H7 (cell line): ENCODE measurements at regions not wholly inside any gene's neighbourhood (a gene's known extent, or its start where the extent isn't known, plus 50 kb on each side); places are given as distances from the start of the nearest gene placed in this dataset.
"Not testable (repeated sequence)": the region's sequence is repeated elsewhere in the genome, so short reads cannot be mapped to it uniquely, and the experiment has no call there.

Source experiments
- DNase-seq: peaks from one replicate; pipeline ENCODE4 v3.0.0; 2012
- H3K27me3 ChIP-seq: 2 replicates; pipeline ENCODE4 v1.6.0; 2011; ENCODE audit warnings: mild to moderate bottlenecking, low read length; ENCODE audit not compliant: control insufficient read depth, insufficient read depth
- H3K36me3 ChIP-seq: replicated peaks from 2 replicates; pipeline ENCODE4 v1.5.1; 2011; ENCODE audit warnings: low read length; ENCODE audit not compliant: control insufficient read depth, insufficient read depth
- H3K4me3 ChIP-seq: 2 replicates; pipeline ENCODE4 v1.5.1; 2011; ENCODE audit warnings: low read depth, mild to moderate bottlenecking, control low read depth, low read length, moderate library complexity; ENCODE audit not compliant: insufficient read depth

DNA sequence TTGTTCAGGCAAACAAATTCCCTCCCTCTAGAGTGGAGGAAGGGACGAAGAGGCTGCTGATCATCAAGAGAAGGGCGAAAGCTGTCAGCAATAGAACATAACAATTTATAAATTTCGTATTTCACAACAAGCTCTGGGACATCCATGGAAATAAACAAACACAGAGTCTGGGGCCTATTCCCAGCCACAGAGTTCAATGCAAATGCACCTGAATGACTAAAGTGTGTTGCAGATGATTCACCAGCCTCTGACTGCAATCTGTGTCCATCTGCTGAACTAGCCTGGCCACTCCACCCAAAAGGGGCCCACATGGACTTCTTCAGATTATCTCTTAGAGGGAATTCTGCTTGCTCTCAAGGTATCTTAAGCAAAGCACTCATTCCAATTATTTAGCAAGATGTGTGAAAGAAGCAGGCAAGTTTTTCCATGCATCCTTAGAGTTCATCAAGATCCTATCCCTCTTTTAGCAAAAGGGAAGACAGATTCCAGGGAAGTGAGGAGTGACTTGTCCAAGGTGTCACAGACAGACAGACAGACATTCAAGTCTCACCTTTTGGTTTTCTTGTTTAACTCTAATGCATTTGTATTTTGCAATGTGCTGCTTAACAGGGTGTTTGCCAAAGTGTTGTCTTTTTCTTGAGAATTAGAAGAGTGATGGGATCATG is 307.8 kb upstream of the PAPPA start:
- DNase-seq = no peak
- H3K4me3 ChIP-seq = no peak overlapping the region
- no peaks in the 10 kb centered on the region for H3K27me3 ChIP-seq
- H3K36me3 ChIP-seq = no peaks in the 10 kb centered on the region

DNA sequence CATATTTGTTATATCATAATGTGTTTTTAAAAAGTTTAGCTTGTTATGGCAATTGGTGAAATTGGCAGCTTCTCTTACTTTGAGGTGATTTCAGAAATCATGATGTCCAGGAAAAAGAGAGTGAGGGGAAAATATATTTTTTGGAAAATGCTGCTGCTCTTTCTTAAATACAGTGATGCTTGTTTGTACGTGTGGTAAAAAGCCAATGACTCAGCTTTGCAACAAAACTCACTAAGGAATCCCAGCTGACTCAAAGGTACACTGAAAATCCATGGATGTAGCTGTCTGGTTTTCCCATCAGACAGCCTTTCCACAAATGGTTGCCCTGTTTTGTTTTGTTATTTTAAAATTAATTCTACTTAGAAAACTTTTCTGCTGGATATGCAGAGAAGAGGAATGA is 306.4 kb upstream of the PAPPA start:
- no peak overlapping the region for H3K4me3 ChIP-seq
- DNase-seq = no peak
- H3K36me3 ChIP-seq = no peaks in the 10 kb centered on the region
- no peaks in the 10 kb centered on the region for H3K27me3 ChIP-seq

DNA sequence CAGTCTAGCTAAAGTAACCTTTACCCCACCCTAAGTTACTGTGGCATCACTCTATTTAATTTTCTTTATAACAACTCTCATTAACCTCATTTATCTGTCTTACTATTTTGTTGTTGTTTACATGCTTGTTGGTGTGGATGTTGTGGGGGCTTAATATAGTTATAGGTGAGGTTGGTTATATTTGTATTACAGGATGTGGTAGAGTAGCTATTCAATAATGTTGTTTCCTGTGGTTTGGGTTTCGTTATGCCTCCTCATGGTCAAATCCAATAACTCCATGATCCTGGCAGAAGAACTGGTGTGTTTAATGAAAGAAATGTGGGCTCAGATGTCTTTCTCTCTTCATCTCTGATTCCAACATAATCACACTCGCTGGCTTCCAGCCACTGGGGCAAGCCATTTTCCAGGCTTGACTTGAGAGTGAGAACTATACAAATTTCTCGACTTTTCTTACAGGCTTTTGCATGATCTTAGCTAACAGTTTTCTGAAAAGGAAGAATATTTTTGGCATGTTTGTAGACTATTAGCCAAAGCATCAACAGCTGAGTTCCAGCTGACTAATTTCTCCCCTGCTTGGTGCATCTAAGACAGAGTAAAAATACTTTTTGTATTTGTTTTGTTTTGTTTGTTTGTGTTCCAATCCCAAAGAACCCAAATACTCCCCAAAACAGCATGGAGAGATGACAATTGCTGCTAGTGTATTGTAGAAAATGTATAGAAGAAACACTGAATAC is 303.7 kb upstream of the PAPPA start:
- Histone ChIP-seq H3K36me3 (no peaks in the 10 kb centered on the region), H3K27me3 (no peaks in the 10 kb centered on the region), H3K4me3 (no peak overlapping the region)
- DNase-seq = no peak

DNA sequence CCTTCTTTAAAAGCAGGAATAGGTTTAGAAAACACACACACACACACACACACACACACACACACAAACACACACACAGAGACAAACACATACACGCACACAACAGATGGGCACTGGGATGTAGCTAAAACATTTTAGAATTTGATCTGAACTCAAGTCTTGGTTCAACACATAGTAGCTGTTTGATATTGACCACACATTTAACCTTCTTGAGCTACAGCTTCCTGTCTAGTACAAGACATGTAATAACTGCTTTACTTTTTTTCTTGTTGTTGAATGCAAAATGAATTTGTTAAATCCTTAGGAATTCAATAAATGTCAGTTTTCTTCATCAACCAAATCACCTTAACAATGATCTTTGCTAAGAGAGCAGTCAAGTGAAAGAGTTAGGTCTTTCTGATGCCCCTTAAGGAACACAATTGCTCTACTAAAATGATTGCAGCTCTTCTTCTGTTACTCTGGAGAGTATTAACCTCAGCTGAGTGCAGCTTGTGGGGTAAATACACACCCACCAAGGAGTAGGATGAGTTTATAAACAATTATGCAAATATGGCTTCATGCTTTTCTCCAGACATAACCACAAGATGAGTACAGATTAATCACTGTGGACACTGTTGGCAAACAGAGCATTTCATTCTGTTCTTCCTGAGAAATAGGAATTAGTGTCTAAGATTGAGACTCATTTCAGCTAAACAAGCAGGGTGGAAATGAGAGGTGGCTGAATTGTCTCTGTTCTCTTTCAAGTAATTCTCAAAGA is 302.9 kb upstream of the PAPPA start:
- H3K4me3 ChIP-seq = no peak overlapping the region
- no peaks in the 10 kb centered on the region for H3K27me3 ChIP-seq
- DNase-seq = no peak
- H3K36me3 ChIP-seq = no peaks in the 10 kb centered on the region

DNA sequence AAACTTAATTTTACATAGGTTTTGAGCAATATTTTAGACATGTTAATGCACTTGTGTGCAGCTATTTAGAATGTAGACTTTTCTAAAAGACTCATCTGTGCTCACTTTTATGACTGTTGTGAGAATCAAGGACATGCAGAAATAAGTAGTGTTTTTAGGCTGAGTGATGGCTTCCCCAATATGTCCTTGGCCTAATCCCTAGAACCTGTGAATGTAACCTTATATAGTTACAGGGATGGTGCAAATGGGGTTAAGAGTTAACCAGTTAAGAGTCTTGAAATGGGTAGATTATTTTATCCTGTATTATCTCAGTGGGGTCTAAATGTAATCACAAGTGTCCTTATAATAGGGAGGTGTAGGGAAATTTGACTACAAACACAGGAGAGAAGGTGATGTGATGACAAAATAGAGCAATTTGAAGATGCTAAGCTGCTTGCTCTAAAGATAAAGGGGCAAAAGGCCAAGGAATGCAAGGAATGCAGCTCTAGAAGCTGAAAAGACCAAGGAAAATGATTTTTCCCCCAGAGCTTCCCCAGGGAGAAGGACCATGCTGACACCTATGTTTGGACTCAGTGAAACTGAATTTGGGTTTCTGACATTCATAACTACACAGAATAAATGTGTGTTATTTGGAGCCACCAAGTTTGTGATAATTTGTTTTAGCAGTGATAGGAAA is 298.0 kb upstream of the PAPPA start:
- no peak for DNase-seq
- no peak overlapping the region for H3K4me3 ChIP-seq

DNA sequence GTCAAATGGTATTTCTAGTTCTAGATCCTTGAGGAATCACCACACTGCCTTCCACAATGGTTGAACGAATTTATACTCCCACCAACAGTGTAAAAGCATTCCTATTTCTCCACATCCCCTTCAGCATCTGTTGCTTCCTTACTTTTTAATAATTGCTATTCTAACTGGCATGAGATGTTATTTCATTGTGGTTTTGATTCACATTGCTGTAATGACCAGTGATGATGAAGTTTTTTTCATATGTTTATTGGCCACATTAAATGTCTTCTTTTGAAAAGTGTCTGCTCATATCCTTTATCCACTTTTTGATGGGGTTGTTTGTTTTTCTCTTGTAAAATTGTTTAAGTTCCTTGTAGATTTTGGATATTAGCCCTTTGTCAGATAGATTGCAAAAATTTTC is 295.2 kb upstream of the PAPPA start:
- H3K4me3 ChIP-seq, H3K36me3 ChIP-seq, DNase-seq, H3K27me3 ChIP-seq: not testable (repeated sequence)

More for the DNA sequence above, 298.0 kb upstream of the PAPPA start:
- H3K27me3 ChIP-seq = no peaks in the 10 kb centered on the region
- no peaks in the 10 kb centered on the region for H3K36me3 ChIP-seq

DNA sequence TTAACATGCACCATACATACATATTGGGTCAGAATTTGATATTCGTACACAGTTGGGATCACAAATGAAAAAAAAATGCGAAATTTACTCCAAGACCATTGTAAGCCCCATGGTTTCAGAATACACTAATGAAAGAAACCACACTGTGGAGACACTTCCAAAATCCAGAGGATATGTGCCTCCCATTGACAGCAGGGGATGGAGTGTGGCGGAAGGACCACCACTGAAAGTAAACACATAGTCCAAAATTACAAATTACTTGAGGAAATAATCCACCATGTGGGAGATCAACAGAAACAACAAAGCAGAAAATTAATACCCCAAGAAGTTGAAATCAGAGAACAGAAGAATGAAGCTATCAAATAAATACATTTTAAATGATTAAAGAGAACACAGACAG is 291.6 kb upstream of the PAPPA start:
- no peaks in the 10 kb centered on the region for H3K27me3 ChIP-seq
- no peak for DNase-seq
- H3K36me3 ChIP-seq = no peaks in the 10 kb centered on the region
- H3K4me3 ChIP-seq = no peak overlapping the region

DNA sequence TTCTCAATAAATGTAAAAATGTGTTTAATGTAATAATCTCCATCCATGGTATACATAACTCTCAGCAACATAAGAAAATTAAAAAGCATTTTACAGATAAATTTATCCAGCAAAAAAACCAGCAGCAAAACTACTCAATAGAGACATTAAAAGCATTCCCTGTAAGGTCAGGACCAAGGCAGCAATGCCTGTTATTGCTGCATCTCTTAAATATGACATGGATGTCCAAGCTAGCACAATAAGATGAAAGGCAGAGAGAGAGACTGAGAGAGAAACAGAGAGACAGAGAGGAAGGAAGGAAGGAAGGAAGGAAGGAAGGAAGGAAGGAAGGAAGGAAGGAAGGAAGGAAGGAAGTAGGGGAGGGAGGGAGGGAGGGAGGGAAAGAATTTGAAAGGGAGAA is 289.0 kb upstream of the PAPPA start:
- Histone ChIP-seq H3K27me3 (no peaks in the 10 kb centered on the region), H3K4me3 (no peak overlapping the region), H3K36me3 (no peaks in the 10 kb centered on the region)
- no peak for DNase-seq

DNA sequence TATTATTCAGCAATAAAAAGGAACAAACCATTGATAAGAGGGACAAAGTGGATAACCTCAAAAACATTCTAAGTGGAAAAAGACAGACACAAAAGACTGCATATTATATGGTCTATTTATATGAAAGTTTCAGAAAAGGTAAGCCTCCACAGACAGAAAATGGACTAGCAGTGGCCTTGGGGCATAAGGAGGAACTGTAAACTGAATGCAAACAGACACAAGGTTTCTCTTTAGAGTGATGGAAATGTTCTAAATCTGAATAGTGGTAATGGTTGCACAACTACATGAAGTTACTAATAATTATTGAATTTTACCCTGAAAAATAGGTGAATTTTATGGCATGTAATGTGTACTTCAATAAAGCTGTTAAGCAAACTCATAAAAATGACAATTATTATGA is 286.3 kb upstream of the PAPPA start:
- Histone ChIP-seq H3K4me3 (no peak overlapping the region), H3K27me3 (no peaks in the 10 kb centered on the region), H3K36me3 (no peaks in the 10 kb centered on the region)
- no peak for DNase-seq

DNA sequence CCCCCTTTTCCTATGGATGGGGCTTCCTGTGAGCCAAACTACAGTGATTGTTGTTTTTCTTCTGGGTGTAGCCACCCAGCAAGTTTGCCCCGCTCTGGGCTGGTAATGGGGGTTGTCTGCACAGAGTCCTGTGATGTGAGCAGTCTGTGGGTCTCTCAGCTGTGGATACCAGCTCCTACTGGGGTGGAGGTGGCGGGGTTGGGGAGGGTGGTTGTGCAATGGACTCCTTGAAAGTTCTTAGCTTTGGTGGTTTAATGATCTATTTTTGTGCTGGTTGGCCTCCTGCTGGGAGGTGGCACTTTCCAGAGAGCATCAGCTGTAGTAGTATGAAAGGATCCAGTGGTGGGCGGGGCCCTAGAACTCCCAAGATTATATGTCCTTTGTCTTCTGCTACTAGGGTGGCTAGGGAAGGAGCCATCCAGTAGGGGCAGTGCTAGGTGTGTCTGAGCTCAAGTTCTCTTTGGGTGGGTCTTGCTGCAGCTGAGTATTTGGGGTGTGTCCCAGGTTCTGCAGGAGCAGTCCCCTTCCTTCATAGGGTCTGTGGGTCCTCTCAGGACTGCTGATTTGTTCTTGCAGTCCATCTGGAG is 275.6 kb upstream of the PAPPA start:
- Histone ChIP-seq H3K4me3 (no peak overlapping the region), H3K27me3 (no peaks in the 10 kb centered on the region), H3K36me3 (no peaks in the 10 kb centered on the region)
- no peak for DNase-seq

DNA sequence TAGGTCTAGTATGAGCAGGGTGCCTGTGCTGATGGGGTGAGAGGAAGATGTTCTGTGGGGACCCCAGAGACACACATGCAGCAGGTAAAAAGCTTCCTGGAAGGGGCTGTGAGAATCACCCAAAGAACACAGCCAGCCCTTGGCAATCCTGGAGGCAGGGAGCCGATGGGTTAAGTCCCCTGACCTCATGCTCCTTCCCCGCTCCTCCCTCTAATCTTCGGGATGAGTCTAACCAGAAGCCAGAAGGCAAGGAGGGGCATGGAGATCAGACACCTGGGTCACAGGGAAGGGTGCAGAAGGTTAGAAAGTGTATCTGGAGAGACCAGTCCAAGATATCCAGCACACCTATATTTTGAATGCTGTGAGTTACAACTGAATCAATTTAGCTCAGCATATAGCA is 274.1 kb upstream of the PAPPA start:
- Histone ChIP-seq H3K36me3 (no peaks in the 10 kb centered on the region), H3K4me3 (no peak overlapping the region)

DNA sequence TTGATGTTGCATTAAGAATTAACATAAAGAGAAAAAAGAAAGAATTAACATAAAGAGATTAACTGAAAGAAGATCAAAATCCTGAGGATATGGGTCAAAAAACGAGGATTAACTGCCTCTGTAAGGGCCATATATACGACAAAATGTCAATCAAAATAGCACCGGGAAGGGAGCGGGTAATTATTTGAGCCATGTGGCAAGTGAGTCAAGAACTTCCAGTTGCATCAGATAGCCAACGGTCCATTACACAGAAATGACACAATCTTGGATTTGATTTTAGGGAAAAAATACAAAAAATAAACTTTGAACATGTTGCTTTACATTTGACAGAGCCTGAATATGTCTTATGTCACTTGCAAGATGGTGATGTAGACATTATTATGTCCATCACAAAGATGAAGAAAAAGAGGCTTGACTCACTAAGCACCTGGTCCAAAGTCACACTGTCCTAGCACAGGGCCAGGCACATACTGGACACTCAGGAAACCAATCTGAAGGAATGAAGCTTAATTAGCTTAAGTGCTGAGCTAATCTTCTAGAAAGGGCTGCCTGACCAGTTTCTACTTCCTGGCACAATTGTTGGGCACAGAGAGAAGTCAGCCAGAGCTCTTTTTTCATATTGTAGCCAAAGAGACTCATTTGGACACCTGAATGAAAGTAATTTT is 273.2 kb upstream of the PAPPA start:
- Histone ChIP-seq H3K4me3 (no peak overlapping the region), H3K36me3 (no peaks in the 10 kb centered on the region), H3K27me3 (no peaks in the 10 kb centered on the region)
- DNase-seq = no peak

More for the DNA sequence above, 274.1 kb upstream of the PAPPA start:
- H3K27me3 ChIP-seq = no peaks in the 10 kb centered on the region
- DNase-seq = no peak

DNA sequence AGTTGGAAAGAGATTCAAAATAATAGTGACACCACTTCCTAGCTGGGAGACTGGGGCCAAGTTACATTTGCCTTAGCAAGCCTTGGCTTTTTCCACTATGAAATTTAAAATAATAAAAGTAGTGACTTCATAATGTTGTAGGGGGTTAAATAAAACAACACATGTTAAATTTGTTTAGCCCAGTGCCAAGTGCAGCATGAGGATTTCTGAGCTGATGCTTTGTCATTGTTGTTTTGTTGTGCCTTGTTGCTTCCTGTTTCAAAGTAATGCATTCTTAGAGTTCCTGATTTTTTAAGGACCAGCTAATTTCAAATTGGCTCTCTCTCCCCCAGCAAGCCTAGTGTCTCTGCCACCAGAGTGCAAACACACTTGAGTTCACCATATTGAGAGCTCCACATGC is 270.7 kb upstream of the PAPPA start:
- Histone ChIP-seq H3K36me3 (no peaks in the 10 kb centered on the region), H3K27me3 (no peaks in the 10 kb centered on the region), H3K4me3 (no peak overlapping the region)
- DNase-seq = no peak
